ENCODE measurements at regions not wholly inside any gene's neighbourhood (a gene's known extent, or its start where the extent isn't known, plus 50 kb on each side); places are given as distances from the start of the nearest gene placed in this dataset.

- TF ChIP-seq TCF7 (IDR thresholded peaks at IDR 0.05; ENCODE audit: low read depth) (no peak), REL (CRISPR knock-in tag; conservative IDR thresholded peaks at IDR 0.05) (no peak), CTCF (CRISPR knock-in tag; IDR thresholded peaks at IDR 0.05) (no peak), POLR2A (IDR thresholded peaks at IDR 0.05; ENCODE audit: insufficient read depth in 1 of 2, low read depth in 2 of 2, low read length in 2 of 2) (no peak), MXI1 (IDR thresholded peaks at IDR 0.05; ENCODE audit: borderline replicate concordance, low read depth, low read length) (no peak), RFX5 (IDR thresholded peaks at IDR 0.05; ENCODE audit: low read depth, low read length) (no peak), ZNF263 (CRISPR knock-in tag; IDR thresholded peaks at IDR 0.05) (no peak), SMC3 (IDR thresholded peaks at IDR 0.05; ENCODE audit: low read length) (no peak), NFATC3 (CRISPR knock-in tag; IDR thresholded peaks at IDR 0.05) (no peak), HNRNPH1 (optimal IDR thresholded peaks at IDR 0.05; ENCODE audit: low read depth, low read length) (no peak), ATF5 (CRISPR knock-in tag; IDR thresholded peaks at IDR 0.05; ENCODE audit: low read depth) (no peak), DNMT1 (CRISPR knock-in tag; IDR thresholded peaks at IDR 0.05) (no peak), SIN3A (IDR thresholded peaks at IDR 0.05; ENCODE audit: borderline replicate concordance, low read depth, low read length) (no peak), PAX8 (CRISPR knock-in tag; IDR thresholded peaks at IDR 0.05; ENCODE audit: borderline replicate concordance) (no peak)
These were observed 1247.1 kb upstream of the TENM4 start for GRCh38 chr11:80687941-80688340.
